Thoracic aorta (tissue), 2 donors: ENCODE measurements at regions not wholly inside any gene's neighbourhood (a gene's known extent, or its start where the extent isn't known, plus 50 kb on each side); places are given as distances from the start of the nearest gene placed in this dataset.

Experiments used
- ATAC-seq: fragments of 150-250 bp; one replicate; pipeline ENCODE4 v1.8.0; 2017; ENCODE audit warnings: low read depth; ENCODE audit not compliant: insufficient number of reproducible peaks, low FRiP score
- DNase-seq: peaks from one replicate; pipeline ENCODE4 v3.0.0-alpha.2; 2020; ENCODE audit warnings: low spot score
- H3K27ac ChIP-seq, 2 donors: fragments of 200-600 bp; sonication (generic); 1 replicate in 1 of 2; 2 replicates in 1 of 2; pipeline ENCODE4 v1.5.1; 2016; ENCODE audit warnings: mild to moderate bottlenecking in 2 of 2, moderate library complexity in 2 of 2
- H3K27me3 ChIP-seq: fragments of 200-600 bp; sonication (generic); replicated peaks from 2 replicates; pipeline ENCODE4 v1.6.0; 2016; ENCODE audit warnings: mild to moderate bottlenecking; ENCODE audit not compliant: insufficient read depth
- H3K36me3 ChIP-seq: fragments of 200-600 bp; sonication (generic); one replicate; pipeline ENCODE4 v1.5.1; 2016
- H3K4me1 ChIP-seq, 2 donors: fragments of 200-600 bp; sonication (generic); 1 replicate in 1 of 2; 2 replicates in 1 of 2; pipeline versions ENCODE4 v1.5.1 to v1.6.0; 2016; ENCODE audit warnings: low read depth in 2 of 2, mild to moderate bottlenecking in 1 of 2; ENCODE audit not compliant: control insufficient read depth in 1 of 2
- H3K4me3 ChIP-seq: fragments of 200-600 bp; sonication (generic); 2 replicates; pipeline ENCODE4 v1.5.1; 2016; ENCODE audit warnings: mild to moderate bottlenecking
- H3K9me3 ChIP-seq: fragments of 200-600 bp; sonication (generic); 2 replicates; pipeline ENCODE4 v1.5.1; 2016
- TF ChIP-seq, protein P1 (sequence below): fragments of 200-600 bp; sonication (generic); IDR thresholded peaks from one replicate; pipeline ENCODE4 v1.5.1; 2019; ENCODE audit warnings: antibody characterized with exemption

DNA sequence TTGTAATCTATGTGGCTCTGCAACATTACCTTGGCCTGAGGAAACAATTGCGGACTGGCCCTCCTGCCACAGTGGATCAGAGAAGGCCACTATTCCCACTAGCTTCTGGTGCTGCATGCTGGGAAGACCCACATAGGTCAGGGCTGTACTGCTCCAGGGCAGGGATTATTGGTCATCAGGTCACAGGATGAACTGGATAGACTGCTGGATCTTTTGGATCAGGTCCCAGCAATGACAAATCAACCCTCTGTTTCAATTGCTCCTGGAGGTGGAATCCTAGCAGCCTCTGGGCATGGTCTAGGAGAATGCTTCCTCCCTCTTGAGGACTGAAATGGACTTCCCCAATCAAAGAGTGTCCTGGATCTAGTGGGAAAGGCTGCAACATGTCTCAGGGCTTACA is 66.7 kb upstream of the PHF24 start:
- DNase-seq (no peak), ATAC-seq (no peak)
- TF ChIP-seq, protein P1, sequence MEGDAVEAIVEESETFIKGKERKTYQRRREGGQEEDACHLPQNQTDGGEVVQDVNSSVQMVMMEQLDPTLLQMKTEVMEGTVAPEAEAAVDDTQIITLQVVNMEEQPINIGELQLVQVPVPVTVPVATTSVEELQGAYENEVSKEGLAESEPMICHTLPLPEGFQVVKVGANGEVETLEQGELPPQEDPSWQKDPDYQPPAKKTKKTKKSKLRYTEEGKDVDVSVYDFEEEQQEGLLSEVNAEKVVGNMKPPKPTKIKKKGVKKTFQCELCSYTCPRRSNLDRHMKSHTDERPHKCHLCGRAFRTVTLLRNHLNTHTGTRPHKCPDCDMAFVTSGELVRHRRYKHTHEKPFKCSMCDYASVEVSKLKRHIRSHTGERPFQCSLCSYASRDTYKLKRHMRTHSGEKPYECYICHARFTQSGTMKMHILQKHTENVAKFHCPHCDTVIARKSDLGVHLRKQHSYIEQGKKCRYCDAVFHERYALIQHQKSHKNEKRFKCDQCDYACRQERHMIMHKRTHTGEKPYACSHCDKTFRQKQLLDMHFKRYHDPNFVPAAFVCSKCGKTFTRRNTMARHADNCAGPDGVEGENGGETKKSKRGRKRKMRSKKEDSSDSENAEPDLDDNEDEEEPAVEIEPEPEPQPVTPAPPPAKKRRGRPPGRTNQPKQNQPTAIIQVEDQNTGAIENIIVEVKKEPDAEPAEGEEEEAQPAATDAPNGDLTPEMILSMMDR, result no peak
- Histone ChIP-seq H3K27me3 (no peaks in the 10 kb centered on the region), H3K4me1 (no peaks in the 10 kb centered on the region), H3K27ac (no peak overlapping the region), H3K4me3 (no peak overlapping the region), H3K36me3 (no peaks in the 10 kb centered on the region), H3K9me3 (no peaks in the 10 kb centered on the region)

DNA sequence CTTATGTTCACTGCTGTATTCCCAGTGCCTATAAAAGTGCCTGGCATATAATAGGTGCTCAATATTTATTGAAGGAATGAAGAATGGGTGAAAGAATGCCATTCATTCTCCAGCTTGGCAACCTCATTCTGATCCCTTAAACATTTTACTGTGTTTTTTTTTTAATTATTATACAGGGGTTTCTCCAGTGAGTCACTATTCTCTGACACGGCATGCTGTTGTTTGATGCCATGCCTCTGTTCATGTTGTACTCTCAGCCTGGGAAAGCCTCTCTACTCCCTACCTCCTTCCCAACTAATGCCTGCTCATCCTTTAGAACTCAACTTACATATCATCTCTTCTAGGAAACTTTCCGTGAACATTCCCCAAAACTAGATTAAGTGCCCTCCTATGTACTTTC is 70.2 kb upstream of the PHF24 start:
- Histone ChIP-seq H3K4me3 (no peak overlapping the region), H3K9me3 (no peaks in the 10 kb centered on the region), H3K27me3 (no peaks in the 10 kb centered on the region), H3K36me3 (no peaks in the 10 kb centered on the region), H3K27ac (no peak overlapping the region), H3K4me1 (no peaks in the 10 kb centered on the region)
- no peak for DNase-seq
- TF ChIP-seq, protein P1, result no peak
- ATAC-seq, result no peak

DNA sequence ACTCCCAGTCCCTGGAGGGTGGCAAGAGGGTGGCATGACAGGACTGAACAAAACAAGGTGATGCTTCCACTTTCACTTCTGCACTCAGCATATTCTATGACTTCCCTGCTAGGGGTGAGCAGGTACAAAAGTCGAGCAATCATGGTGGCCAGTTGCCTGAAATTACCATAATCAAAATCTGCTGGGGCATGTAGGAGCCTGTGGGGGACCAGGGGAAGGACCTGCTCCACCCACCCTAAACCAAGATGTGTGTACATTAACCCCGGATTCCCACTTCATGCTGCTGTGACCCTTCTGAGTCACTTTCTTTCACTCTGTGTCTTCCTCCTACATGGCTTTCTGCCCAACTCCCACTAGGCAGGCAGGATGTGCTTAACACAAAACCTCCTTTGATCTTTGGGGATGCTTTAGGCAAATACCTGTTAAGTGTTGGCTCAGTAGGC is 73.3 kb upstream of the PHF24 start:
- Histone ChIP-seq H3K4me3 (no peak overlapping the region), H3K4me1 (no peaks in the 10 kb centered on the region), H3K27ac (no peak overlapping the region), H3K27me3 (no peaks in the 10 kb centered on the region), H3K36me3 (no peaks in the 10 kb centered on the region), H3K9me3 (no peaks in the 10 kb centered on the region)
- TF ChIP-seq, protein P1, result no peak
- DNase-seq (no peak), ATAC-seq (no peak)

DNA sequence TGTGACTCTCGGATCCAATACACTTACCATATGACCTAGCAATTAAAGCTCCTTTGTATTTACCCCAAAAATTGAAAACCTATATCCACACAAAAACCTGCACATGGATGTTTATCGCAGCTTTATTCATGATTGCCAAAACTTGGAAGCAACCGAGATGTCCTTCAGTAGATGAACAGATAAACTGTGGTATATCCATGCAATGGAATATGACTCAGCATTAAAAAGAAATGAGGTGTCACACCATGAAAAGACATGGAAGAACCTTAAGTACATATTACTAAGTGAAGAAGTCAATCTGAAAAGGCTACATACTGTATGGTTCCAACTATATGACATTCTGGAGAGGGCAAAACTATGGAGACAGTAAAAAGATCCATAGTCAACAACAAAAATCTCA is 82.0 kb upstream of the PHF24 start:
- H3K4me3 ChIP-seq, result no peak overlapping the region
- no peaks in the 10 kb centered on the region for H3K27me3 ChIP-seq
- no peaks in the 10 kb centered on the region for H3K4me1 ChIP-seq
- TF ChIP-seq, protein P1, result no peak
- no peak overlapping the region for H3K27ac ChIP-seq
- no peak for DNase-seq
- ATAC-seq, result no peak
- no peaks in the 10 kb centered on the region for H3K36me3 ChIP-seq
- no peaks in the 10 kb centered on the region for H3K9me3 ChIP-seq

DNA sequence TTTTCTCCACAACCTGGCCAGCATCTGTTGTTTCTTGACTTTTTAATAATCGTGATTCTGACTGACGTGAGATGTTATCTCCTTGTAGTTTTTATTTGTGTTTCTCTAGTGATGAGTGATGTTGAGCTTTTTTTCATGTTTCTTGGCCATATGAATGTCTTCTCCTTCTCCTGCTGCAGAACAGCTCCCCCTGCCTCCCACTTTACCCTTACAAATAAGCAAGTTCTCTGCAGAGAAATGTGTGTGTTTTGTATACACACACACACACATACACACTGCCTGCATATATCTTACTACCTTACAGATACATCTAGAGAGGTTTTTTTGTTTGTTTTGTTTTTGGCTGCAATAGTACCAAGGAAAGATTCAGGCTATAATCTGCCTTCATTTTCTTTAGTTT is 88.7 kb upstream of the PHF24 start:
- no peaks in the 10 kb centered on the region for H3K36me3 ChIP-seq
- no peak for ATAC-seq
- H3K4me1 ChIP-seq, result no peaks in the 10 kb centered on the region
- no peak overlapping the region for H3K4me3 ChIP-seq
- no peak for DNase-seq
- H3K27me3 ChIP-seq, result no peaks in the 10 kb centered on the region
- TF ChIP-seq, protein P1, result no peak
- H3K27ac ChIP-seq, result no peak overlapping the region
- no peaks in the 10 kb centered on the region for H3K9me3 ChIP-seq
